Gastrocnemius medialis (tissue), 4 donors: ENCODE measurements at regions not wholly inside any gene's neighbourhood (a gene's known extent, or its start where the extent isn't known, plus 50 kb on each side); places are given as distances from the start of the nearest gene placed in this dataset.

Experiments
- ATAC-seq, 2 donors: fragments of 150-250 bp; one replicate each; pipeline ENCODE4 v1.9.1; 2016
- DNase-seq, 2 donors: peaks; one replicate each; pipeline ENCODE4 v3.0.0-alpha.2; 2019
- H3K27ac ChIP-seq, 4 donors: fragments of 200-600 bp; sonication (generic); 1 replicate in 1 of 4; 2 replicates in 3 of 4; pipeline ENCODE4 v1.5.1; 2016 to 2018; ENCODE audit warnings: mild to moderate bottlenecking in 2 of 4, moderate library complexity in 1 of 4
- H3K27me3 ChIP-seq, 3 donors: fragments of 200-600 bp; sonication (generic) in 2 of 3; 1 replicate in 1 of 3; 2 replicates in 2 of 3; pipeline versions ENCODE4 v1.5.1 to v1.6.0; 2016 to 2019; ENCODE audit warnings: mild to moderate bottlenecking in 1 of 3, moderate library complexity in 1 of 3
- H3K36me3 ChIP-seq, 2 donors: fragments of 200-600 bp; sonication (generic) in 1 of 2; one replicate each; pipeline ENCODE4 v1.5.1; 2017 to 2018
- H3K4me1 ChIP-seq, 2 donors: fragments of 200-600 bp; sonication (generic) in 1 of 2; one replicate each; pipeline ENCODE4 v1.5.1; 2016 to 2017; ENCODE audit warnings: mild to moderate bottlenecking in 2 of 2
- H3K4me3 ChIP-seq, 4 donors: fragments of 200-600 bp; sonication (generic) in 3 of 4; 1 replicate in 1 of 4; 2 replicates in 3 of 4; pipeline ENCODE4 v1.5.1; 2016 to 2019; ENCODE audit warnings: mild to moderate bottlenecking in 2 of 4
- H3K9me3 ChIP-seq, 3 donors: fragments of 200-600 bp; sonication (generic) in 2 of 3; 1 replicate in 1 of 3; 2 replicates in 2 of 3; pipeline ENCODE4 v1.5.1; 2016 to 2019
- POLR2A ChIP-seq, 2 donors: fragments of 450-650 bp; IDR thresholded peaks; one replicate each; pipeline ENCODE4 v1.6.1; 2017; ENCODE audit warnings: antibody characterized with exemption in 2 of 2, mild to moderate bottlenecking in 2 of 2, moderate library complexity in 2 of 2
- in situ Hi-C, 4 donors: fragments of 200-750 bp; cut with MboI; loops; one replicate each; pipeline versions ENCODE4 v1.15.0 to v1.8.0; 2017; ENCODE audit warnings: low sequenced_read_pairs in 4 of 4
- intact Hi-C: fragments of 100-400 bp; cut with DNase I; formaldehyde crosslinking; loops from one replicate; pipeline ENCODE4 v1.15.1; 2023; ENCODE audit warnings: low total_unique reads
- TF ChIP-seq, protein P1 (sequence below), 5 experiments: fragments of 450-650 bp in 3 of 5; fragments of 200-600 bp in 2 of 5; sonication (generic) in 2 of 5; IDR thresholded peaks in 4 of 5; conservative IDR thresholded peaks in 1 of 5; 1 replicate in 4 of 5; 2 replicates in 1 of 5; pipeline ENCODE4 v1.5.1; 2016 to 2019; ENCODE audit warnings: antibody characterized with exemption in 5 of 5, mild to moderate bottlenecking in 3 of 5, moderate library complexity in 3 of 5

DNA sequence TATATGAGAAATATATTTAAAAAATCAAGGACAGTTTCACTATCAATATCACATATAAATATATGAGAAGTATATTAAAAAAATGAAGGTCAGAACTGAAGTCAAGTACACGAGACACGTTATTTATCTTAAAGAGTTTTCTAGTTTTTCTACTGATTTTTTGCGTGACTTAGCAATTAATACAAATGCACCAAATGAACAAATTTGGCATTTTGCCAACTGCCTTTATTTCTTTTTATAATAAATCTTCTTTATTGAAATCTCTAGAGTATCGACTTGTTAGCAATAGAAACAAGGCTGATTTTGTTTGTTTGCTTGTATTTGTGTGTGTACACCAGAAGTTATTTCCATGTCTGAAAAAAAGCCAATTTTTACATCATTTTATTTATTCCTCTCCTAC, 1684.7 kb upstream of the RAG2 start:
- intact Hi-C loops (no loop called here), in situ Hi-C loops (no loop called here)
- Histone ChIP-seq H3K9me3 (no peaks in the 10 kb centered on the region), H3K4me1 (no peaks in the 10 kb centered on the region), H3K27ac (no peak overlapping the region), H3K27me3 (no peaks in the 10 kb centered on the region), H3K36me3 (no peaks in the 10 kb centered on the region), H3K4me3 (no peak overlapping the region)
- TF ChIP-seq, protein P1, sequence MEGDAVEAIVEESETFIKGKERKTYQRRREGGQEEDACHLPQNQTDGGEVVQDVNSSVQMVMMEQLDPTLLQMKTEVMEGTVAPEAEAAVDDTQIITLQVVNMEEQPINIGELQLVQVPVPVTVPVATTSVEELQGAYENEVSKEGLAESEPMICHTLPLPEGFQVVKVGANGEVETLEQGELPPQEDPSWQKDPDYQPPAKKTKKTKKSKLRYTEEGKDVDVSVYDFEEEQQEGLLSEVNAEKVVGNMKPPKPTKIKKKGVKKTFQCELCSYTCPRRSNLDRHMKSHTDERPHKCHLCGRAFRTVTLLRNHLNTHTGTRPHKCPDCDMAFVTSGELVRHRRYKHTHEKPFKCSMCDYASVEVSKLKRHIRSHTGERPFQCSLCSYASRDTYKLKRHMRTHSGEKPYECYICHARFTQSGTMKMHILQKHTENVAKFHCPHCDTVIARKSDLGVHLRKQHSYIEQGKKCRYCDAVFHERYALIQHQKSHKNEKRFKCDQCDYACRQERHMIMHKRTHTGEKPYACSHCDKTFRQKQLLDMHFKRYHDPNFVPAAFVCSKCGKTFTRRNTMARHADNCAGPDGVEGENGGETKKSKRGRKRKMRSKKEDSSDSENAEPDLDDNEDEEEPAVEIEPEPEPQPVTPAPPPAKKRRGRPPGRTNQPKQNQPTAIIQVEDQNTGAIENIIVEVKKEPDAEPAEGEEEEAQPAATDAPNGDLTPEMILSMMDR (IDR thresholded peaks at IDR 0.05 in 4 of 5, conservative IDR thresholded peaks at IDR 0.05 in 1 of 5): no peak
- no peak for TF ChIP-seq POLR2A (IDR thresholded peaks at IDR 0.05)
- no peak for ATAC-seq
- no peak for DNase-seq

DNA sequence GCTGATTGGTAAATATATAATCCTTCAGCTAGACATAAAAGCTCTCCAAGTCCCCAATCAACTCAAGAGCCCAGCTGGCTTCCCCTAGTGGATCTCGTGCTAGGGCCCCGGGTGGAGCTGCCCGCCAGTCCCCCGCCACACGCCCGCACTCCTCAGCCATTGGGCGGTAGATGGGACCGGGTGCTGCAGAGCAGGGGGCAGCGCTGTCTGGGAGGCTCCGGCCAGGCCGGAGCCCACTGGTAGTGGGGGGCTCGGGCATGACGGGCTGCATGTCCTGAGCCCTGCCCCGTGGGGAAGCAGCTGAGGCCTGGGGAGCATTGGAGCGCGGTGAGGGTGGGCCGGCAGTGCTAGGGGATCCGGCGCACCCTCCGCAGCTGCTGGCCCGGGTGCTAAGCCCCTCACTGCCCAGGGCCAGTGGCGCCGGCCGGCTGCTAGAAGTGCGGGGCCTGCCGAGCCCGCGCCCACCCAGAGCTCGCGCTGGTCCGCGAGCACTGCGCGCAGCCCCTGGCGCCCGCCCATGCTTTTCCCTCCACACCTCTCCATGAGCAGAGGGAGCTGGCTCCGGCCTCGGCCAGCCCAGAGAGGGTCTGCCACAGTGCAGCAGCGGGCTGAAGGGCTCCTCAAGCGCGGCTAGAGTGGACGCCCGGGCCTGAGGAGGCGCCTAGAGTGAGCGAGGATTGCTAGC, 1680.6 kb upstream of the RAG2 start:
- TF ChIP-seq, protein P1 (IDR thresholded peaks at IDR 0.05 in 4 of 5, conservative IDR thresholded peaks at IDR 0.05 in 1 of 5): no peak
- no peak for TF ChIP-seq POLR2A (IDR thresholded peaks at IDR 0.05)
- DNase-seq (no peak), ATAC-seq (no peak)
- Histone ChIP-seq H3K4me1 (no peaks in the 10 kb centered on the region), H3K9me3 (no peaks in the 10 kb centered on the region), H3K27ac (no peak overlapping the region), H3K36me3 (no peaks in the 10 kb centered on the region), H3K27me3 (no peaks in the 10 kb centered on the region), H3K4me3 (no peak overlapping the region)
- in situ Hi-C loops (no loop called here), intact Hi-C loops (no loop called here)

DNA sequence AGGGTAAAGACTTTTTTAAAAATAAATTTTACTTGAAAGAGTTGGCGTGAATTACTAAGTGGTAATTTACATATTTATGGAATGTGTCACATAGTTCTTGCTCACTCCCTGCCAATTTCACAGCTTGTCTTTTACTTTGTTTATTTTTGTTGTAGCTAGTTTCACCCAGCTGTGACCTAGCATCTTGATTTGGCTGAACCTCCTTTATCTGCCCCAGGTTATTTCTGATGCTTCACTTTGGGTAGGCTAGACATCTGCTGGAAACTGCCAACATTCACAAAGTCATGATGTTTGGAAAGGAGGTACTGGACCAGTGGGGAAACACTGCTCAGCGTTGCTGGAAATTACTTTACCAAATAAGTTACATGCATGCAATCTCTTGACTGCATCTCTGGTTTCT, 1676.0 kb upstream of the RAG2 start:
- H3K27ac ChIP-seq: no peak overlapping the region
- in situ Hi-C loops (no loop called here), intact Hi-C loops (no loop called here)
- H3K27me3 ChIP-seq: no peaks in the 10 kb centered on the region
- no peaks in the 10 kb centered on the region for H3K9me3 ChIP-seq
- no peak for DNase-seq
- no peak overlapping the region for H3K4me3 ChIP-seq
- H3K36me3 ChIP-seq: no peaks in the 10 kb centered on the region
- H3K4me1 ChIP-seq: no peaks in the 10 kb centered on the region
- no peak for TF ChIP-seq POLR2A (IDR thresholded peaks at IDR 0.05)
- TF ChIP-seq, protein P1 (IDR thresholded peaks at IDR 0.05 in 4 of 5, conservative IDR thresholded peaks at IDR 0.05 in 1 of 5): no peak
- ATAC-seq: no peak

DNA sequence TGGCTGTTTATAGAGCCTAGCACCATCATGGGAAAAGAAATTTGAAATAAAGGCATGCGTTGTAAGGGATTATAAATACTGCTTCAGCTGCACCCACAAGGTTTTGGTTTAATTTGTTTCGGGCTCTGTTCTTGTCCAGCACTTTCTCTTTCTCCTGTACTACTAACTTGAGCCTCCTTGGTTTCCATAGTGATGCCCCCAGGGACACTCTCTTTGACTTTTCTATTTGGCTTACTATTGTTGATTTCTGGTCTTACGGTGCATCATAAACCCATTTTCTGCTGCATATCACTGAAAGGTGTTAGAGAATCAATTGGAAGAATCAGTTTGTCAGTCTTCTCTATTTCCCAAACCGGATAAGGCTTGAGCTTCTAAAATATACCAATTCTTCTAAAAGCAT, 1674.3 kb upstream of the RAG2 start:
- in situ Hi-C loops: no loop called here
- H3K4me1 ChIP-seq: no peaks in the 10 kb centered on the region
- no peak overlapping the region for H3K4me3 ChIP-seq
- no peaks in the 10 kb centered on the region for H3K27me3 ChIP-seq
- TF ChIP-seq POLR2A (IDR thresholded peaks at IDR 0.05): no peak
- TF ChIP-seq, protein P1 (IDR thresholded peaks at IDR 0.05 in 4 of 5, conservative IDR thresholded peaks at IDR 0.05 in 1 of 5): no peak
- intact Hi-C loops: no loop called here
- no peak for ATAC-seq
- H3K9me3 ChIP-seq: no peaks in the 10 kb centered on the region
- H3K27ac ChIP-seq: no peak overlapping the region
- no peaks in the 10 kb centered on the region for H3K36me3 ChIP-seq
- DNase-seq: no peak

DNA sequence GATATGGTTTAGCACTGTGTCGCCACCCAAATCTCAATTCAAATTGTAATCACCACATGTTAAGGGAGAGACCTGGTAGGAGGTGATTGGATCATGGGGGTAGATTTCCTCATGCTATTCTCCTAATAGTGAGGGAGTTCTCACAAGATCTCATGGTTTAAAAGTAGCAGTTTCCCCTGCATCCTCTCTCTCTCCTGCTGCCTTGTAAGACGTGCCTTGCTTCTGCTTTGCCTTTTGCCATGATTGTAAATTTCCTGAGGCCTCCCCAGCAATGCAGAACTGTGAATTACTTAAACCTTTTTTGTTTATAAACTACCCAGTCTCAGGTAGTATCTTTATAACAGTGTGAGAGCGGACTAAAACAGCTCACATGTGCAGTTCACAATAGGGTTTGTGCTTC, 1668.7 kb upstream of the RAG2 start:
- no peaks in the 10 kb centered on the region for H3K36me3 ChIP-seq

More for the DNA sequence above, 1668.7 kb upstream of the RAG2 start:
- no peak overlapping the region for H3K27ac ChIP-seq
- ATAC-seq: no peak
- in situ Hi-C loops (no loop called here), intact Hi-C loops (no loop called here)
- H3K27me3 ChIP-seq: no peaks in the 10 kb centered on the region
- TF ChIP-seq POLR2A (IDR thresholded peaks at IDR 0.05): no peak
- TF ChIP-seq, protein P1 (IDR thresholded peaks at IDR 0.05 in 4 of 5, conservative IDR thresholded peaks at IDR 0.05 in 1 of 5): no peak
- no peaks in the 10 kb centered on the region for H3K9me3 ChIP-seq
- no peak overlapping the region for H3K4me3 ChIP-seq
- H3K4me1 ChIP-seq: no peaks in the 10 kb centered on the region
- no peak for DNase-seq
